ENCODE measurements at regions not wholly inside any gene's neighbourhood (a gene's known extent, or its start where the extent isn't known, plus 50 kb on each side); places are given as distances from the start of the nearest gene placed in this dataset.

DNA sequence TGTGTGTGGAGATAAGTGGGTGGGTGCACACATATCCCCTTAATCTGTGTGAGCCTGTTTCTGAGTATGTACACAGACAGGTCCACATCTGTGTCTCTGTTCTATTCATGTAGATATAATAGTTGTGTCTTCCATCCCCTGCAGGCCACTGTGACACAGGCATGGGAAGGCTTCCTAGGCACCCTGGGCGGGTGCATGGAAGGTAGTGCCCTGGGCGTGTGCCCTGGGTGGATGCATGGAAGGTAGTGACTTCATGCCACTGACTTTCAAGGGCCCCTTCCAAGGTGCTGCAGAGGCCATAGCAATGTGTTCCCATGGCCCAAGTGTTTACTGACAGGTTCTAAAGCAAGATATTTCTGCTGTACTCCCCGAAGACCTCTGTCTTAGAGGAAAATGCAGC, 462.5 kb upstream of the HS6ST1 start:
- H3K36me3 ChIP-seq (ENCODE audit: insufficient read depth, low read length): no peaks in the 10 kb centered on the region
- Mint-ChIP-seq H3K36me3 (no peaks in the 10 kb centered on the region), H3K4me1 (no peaks in the 10 kb centered on the region), H3K4me3 (no peak overlapping the region), H3K27ac (no peak overlapping the region), H3K9me3 (peaks cover 0 to 3% (median 0%) of the 10 kb centered on the region in 5 donors), H3K27me3 (peaks cover 0 to 3% of the 10 kb centered on the region in 2 donors)
- no peak for DNase-seq
- H3K27ac ChIP-seq (ENCODE audit: low read depth, low read length): no peak overlapping the region
- no peaks in the 10 kb centered on the region for H3K4me1 ChIP-seq (ENCODE audit: insufficient read depth, low read length)
- H3K4me3 ChIP-seq (ENCODE audit: low read length): no peak overlapping the region
- H3K27me3 ChIP-seq (ENCODE audit: insufficient read depth, low read length, poor library complexity, severe bottlenecking): no peaks in the 10 kb centered on the region
- no peaks in the 10 kb centered on the region for H3K9me3 ChIP-seq (ENCODE audit: low read length)
- ChIA-PET CTCF (no interaction called here), POLR2A (no interaction called here)

DNA sequence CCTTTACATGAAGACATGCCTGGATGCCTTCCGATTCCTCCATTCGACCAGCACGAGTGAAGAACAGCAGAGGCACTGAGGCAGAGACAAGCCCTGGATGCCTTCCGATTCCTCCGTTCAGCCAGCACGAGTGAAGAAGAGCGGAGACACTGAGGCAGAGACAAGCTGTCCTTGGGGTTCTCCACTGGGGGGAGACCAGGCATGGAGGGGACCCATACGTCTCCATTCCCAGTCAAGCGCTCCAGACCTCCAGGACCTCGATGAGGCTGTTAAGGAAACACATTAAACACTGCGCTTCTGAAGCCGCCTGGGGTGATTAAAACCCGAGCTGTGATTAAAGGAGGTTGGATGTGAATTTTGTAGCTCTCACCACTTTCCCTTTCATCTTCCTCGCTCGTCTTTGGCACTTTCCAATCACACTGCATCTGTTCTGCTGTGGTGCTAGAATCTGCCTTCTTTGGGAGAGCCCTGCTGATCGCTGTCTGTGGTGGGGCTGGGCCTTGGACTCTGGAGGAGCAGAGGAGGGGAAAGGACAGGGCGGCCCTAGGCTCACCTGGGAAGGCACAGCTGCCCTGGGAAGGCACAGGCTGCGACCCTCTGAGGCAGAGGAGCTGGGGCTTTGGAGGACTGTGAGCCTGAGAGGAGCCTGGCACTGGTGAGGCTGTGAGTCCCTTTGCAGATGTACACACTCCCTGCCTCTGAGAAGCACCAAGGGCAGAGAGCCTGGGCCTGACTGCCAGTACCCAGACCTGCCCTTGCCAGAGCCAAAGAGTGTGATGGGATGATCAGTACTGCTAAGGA, 463.1 kb upstream of the HS6ST1 start:
- POLR2A ChIA-PET: no interaction called here
- Histone ChIP-seq H3K27ac (ENCODE audit: low read depth, low read length) (no peak overlapping the region), H3K9me3 (ENCODE audit: low read length) (no peaks in the 10 kb centered on the region), H3K4me3 (ENCODE audit: low read length) (no peak overlapping the region), H3K4me1 (ENCODE audit: insufficient read depth, low read length) (no peaks in the 10 kb centered on the region), H3K27me3 (ENCODE audit: insufficient read depth, low read length, poor library complexity, severe bottlenecking) (no peaks in the 10 kb centered on the region), H3K36me3 (ENCODE audit: insufficient read depth, low read length) (no peaks in the 10 kb centered on the region)
- DNase-seq: no peak
- Mint-ChIP-seq H3K9me3 (peaks cover 0 to 3% (median 0%) of the 10 kb centered on the region in 5 donors), H3K4me1 (no peaks in the 10 kb centered on the region), H3K36me3 (no peaks in the 10 kb centered on the region), H3K4me3 (no peak overlapping the region), H3K27me3 (peaks cover 0 to 3% of the 10 kb centered on the region in 2 donors), H3K27ac (no peak overlapping the region)
- CTCF ChIA-PET: no interaction called here

DNA sequence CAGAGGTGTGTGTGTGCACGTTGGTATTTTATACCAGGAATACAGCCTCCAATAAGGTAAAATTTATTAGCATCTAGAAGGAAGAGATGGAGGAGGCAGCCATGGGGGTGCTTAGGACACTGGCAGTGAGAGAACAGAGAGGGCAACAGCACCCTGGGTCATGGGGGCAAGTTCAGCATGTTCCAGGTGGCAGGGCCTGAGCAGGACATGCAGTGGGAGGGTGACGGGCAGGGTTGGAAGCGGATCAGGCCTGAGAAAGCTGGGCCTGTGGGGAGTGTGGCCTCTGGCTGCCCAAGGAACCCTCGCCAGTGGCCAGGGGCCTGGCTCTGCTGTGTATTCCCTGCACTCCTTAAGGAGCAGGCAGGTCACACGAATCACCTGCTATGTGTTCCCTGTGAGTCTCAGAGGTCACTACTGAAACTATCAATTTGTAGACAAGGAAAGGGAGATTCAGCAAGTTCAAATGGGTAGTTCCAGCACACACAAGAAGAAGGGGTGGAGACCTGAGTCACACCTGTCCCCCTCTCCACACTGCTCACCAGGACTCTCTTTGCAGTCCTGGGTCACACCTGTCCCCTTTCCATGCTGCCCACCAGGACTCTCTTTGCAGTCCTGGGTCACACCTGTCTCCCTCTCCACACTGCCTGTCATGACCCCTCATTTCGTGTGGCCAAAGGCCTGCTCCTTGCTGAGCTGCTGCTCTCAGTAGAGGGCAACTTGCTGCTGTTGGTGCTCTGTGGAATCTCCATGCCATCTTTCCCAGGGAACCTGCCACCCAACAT, 463.9 kb upstream of the HS6ST1 start:
- peak overlapping the region in 1 of 8 donors; percentile 27 for H3K27ac Mint-ChIP-seq
- peaks cover 0 to 3% of the 10 kb centered on the region in 2 donors for H3K27me3 Mint-ChIP-seq
- CTCF ChIA-PET: no interaction called here
- Histone ChIP-seq H3K4me3 (ENCODE audit: low read length) (no peak overlapping the region), H3K27me3 (ENCODE audit: insufficient read depth, low read length, poor library complexity, severe bottlenecking) (no peaks in the 10 kb centered on the region), H3K4me1 (ENCODE audit: insufficient read depth, low read length) (no peaks in the 10 kb centered on the region), H3K36me3 (ENCODE audit: insufficient read depth, low read length) (no peaks in the 10 kb centered on the region), H3K9me3 (ENCODE audit: low read length) (no peaks in the 10 kb centered on the region), H3K27ac (ENCODE audit: low read depth, low read length) (no peak overlapping the region)
- peaks cover 0 to 3% (median 0%) of the 10 kb centered on the region in 5 donors for H3K9me3 Mint-ChIP-seq
- POLR2A ChIA-PET: no interaction called here
- no peak for DNase-seq
- H3K4me3 Mint-ChIP-seq: no peak overlapping the region
- no peaks in the 10 kb centered on the region for H3K4me1 Mint-ChIP-seq
- no peaks in the 10 kb centered on the region for H3K36me3 Mint-ChIP-seq

- POLR2A ChIA-PET: no interaction called here
- CTCF ChIA-PET: no interaction called here
- Histone ChIP-seq H3K27me3 (ENCODE audit: insufficient read depth, low read length, poor library complexity, severe bottlenecking) (no peaks in the 10 kb centered on the region), H3K4me1 (ENCODE audit: insufficient read depth, low read length) (no peaks in the 10 kb centered on the region), H3K4me3 (ENCODE audit: low read length) (no peak overlapping the region), H3K36me3 (ENCODE audit: insufficient read depth, low read length) (no peaks in the 10 kb centered on the region), H3K9me3 (ENCODE audit: low read length) (no peaks in the 10 kb centered on the region), H3K27ac (ENCODE audit: low read depth, low read length) (no peak overlapping the region)
- no peaks in the 10 kb centered on the region for H3K36me3 Mint-ChIP-seq
- H3K4me3 Mint-ChIP-seq: no peak overlapping the region
- peaks cover 0 to 3% (median 0%) of the 10 kb centered on the region in 5 donors for H3K9me3 Mint-ChIP-seq
- no peaks in the 10 kb centered on the region for H3K4me1 Mint-ChIP-seq
- DNase-seq: no peak
- peak overlapping the region in 2 of 8 donors; percentile 27 to 29 for H3K27ac Mint-ChIP-seq
- peaks cover 0 to 3% of the 10 kb centered on the region in 2 donors for H3K27me3 Mint-ChIP-seq
Measured at GRCh38 chr2:128783193-128783671, 464.6 kb upstream of the HS6ST1 start.

GRCh38 chr2:128783896-128784295, 465.2 kb upstream of the HS6ST1 start:
- H3K27ac Mint-ChIP-seq: no peak overlapping the region
- H3K36me3 ChIP-seq (ENCODE audit: insufficient read depth, low read length): no peaks in the 10 kb centered on the region
- H3K9me3 ChIP-seq (ENCODE audit: low read length): no peaks in the 10 kb centered on the region
- ChIA-PET POLR2A (no interaction called here), CTCF (no interaction called here)
- no peak overlapping the region for H3K4me3 ChIP-seq (ENCODE audit: low read length)
- no peak for DNase-seq
- peaks cover 0 to 3% of the 10 kb centered on the region in 2 donors for H3K27me3 Mint-ChIP-seq
- H3K36me3 Mint-ChIP-seq: no peaks in the 10 kb centered on the region
- no peak overlapping the region for H3K4me3 Mint-ChIP-seq
- H3K4me1 ChIP-seq (ENCODE audit: insufficient read depth, low read length): no peaks in the 10 kb centered on the region
- peaks cover 0 to 4% (median 0%) of the 10 kb centered on the region in 5 donors for H3K9me3 Mint-ChIP-seq
- no peaks in the 10 kb centered on the region for H3K27me3 ChIP-seq (ENCODE audit: insufficient read depth, low read length, poor library complexity, severe bottlenecking)
- H3K4me1 Mint-ChIP-seq: no peaks in the 10 kb centered on the region
- H3K27ac ChIP-seq (ENCODE audit: low read depth, low read length): no peak overlapping the region

DNA sequence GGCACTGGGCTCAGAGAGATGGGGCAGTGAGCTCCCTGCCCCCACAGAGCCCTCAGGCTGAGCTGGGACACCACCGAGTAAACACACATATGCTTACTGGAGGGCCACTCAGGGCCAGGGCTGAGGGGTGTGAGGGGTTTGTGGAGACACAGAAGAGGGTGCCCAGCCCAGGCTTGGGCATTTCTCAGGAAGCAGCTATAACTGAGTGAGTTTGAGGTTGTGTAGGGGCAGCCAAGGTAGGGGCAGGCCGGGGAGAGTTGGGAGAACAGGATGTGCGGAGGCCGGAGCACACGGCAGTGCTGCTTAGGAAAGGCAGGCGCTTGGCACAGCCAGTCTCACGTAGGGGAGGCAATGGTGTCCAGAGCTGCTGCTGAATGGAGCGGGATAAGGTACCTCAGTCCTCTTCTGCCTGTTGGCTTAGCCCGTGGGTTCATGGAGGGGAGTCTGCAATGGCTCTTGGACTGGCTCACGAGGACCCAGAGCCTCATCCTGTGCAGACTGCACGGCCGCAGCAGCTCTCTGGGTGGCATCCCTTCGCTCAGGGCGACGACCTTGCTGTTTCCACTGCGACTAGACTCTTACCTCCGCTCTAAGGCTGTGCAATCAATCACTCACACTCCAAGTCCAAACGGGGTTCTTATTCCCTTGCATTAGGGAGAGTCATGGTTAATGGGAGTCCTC, 466.1 kb upstream of the HS6ST1 start:
- Mint-ChIP-seq H3K36me3 (no peaks in the 10 kb centered on the region), H3K4me3 (no peak overlapping the region), H3K27ac (no peak overlapping the region), H3K4me1 (no peaks in the 10 kb centered on the region), H3K9me3 (peaks cover 0 to 4% (median 0%) of the 10 kb centered on the region in 5 donors), H3K27me3 (peaks cover 0 to 3% of the 10 kb centered on the region in 2 donors)
- no peaks in the 10 kb centered on the region for H3K4me1 ChIP-seq (ENCODE audit: insufficient read depth, low read length)
- POLR2A ChIA-PET: no interaction called here
- H3K27me3 ChIP-seq (ENCODE audit: insufficient read depth, low read length, poor library complexity, severe bottlenecking): no peaks in the 10 kb centered on the region
- no peaks in the 10 kb centered on the region for H3K9me3 ChIP-seq (ENCODE audit: low read length)
- CTCF ChIA-PET: no interaction called here
- DNase-seq: no peak
- no peaks in the 10 kb centered on the region for H3K36me3 ChIP-seq (ENCODE audit: insufficient read depth, low read length)
- no peak overlapping the region for H3K27ac ChIP-seq (ENCODE audit: low read depth, low read length)
- no peak overlapping the region for H3K4me3 ChIP-seq (ENCODE audit: low read length)

- POLR2A ChIA-PET: no interaction called here
Measured at GRCh38 chr2:128786316-128786715, 467.6 kb upstream of the HS6ST1 start.

More at GRCh38 chr2:128786316-128786715, 467.6 kb upstream of the HS6ST1 start:
- Mint-ChIP-seq H3K27me3 (peaks cover 0 to under 1% of the 10 kb centered on the region in 2 donors), H3K27ac (no peak overlapping the region), H3K36me3 (no peaks in the 10 kb centered on the region), H3K9me3 (peaks cover 0 to 4% (median 0%) of the 10 kb centered on the region in 5 donors), H3K4me3 (no peak overlapping the region), H3K4me1 (no peaks in the 10 kb centered on the region)
- Histone ChIP-seq H3K4me3 (ENCODE audit: low read length) (no peak overlapping the region), H3K4me1 (ENCODE audit: insufficient read depth, low read length) (no peaks in the 10 kb centered on the region), H3K27me3 (ENCODE audit: insufficient read depth, low read length, poor library complexity, severe bottlenecking) (no peaks in the 10 kb centered on the region), H3K9me3 (ENCODE audit: low read length) (no peaks in the 10 kb centered on the region), H3K36me3 (ENCODE audit: insufficient read depth, low read length) (no peaks in the 10 kb centered on the region), H3K27ac (ENCODE audit: low read depth, low read length) (no peak overlapping the region)
- CTCF ChIA-PET: no interaction called here
- DNase-seq: no peak
